Mesendoderm (in vitro differentiated cells): ENCODE measurements at regions not wholly inside any gene's neighbourhood (a gene's known extent, or its start where the extent isn't known, plus 50 kb on each side); places are given as distances from the start of the nearest gene placed in this dataset.

Experiments
- DNase-seq: peaks from one replicate; pipeline ENCODE4 v3.0.0; 2013
- H2AK5ac ChIP-seq: 2 replicates; pipeline ENCODE4 v1.6.1; 2013; ENCODE audit warnings: low read length, inconsistent platforms
- H2BK120ac ChIP-seq: 2 replicates; pipeline ENCODE4 v1.6.1; 2013; ENCODE audit warnings: low read depth, mild to moderate bottlenecking, low read length, moderate library complexity, mixed read lengths
- H2BK15ac ChIP-seq: replicated peaks from 2 replicates; pipeline ENCODE4 v1.6.1; 2013; ENCODE audit warnings: low read depth, mild to moderate bottlenecking, moderate library complexity
- H2BK5ac ChIP-seq: 2 replicates; pipeline ENCODE4 v1.6.1; 2013; ENCODE audit warnings: low read length, inconsistent platforms
- H3K18ac ChIP-seq: 2 replicates; pipeline ENCODE4 v1.6.1; 2013; ENCODE audit warnings: mild to moderate bottlenecking, low read length, mixed read lengths
- H3K23ac ChIP-seq: one replicate; pipeline ENCODE4 v1.6.1; 2013; ENCODE audit warnings: low read length
- H3K27ac ChIP-seq: 2 replicates; pipeline ENCODE4 v1.5.1; 2013; ENCODE audit warnings: low read depth, mild to moderate bottlenecking, inconsistent platforms, low read length, moderate library complexity
- H3K27me3 ChIP-seq: 2 replicates; pipeline ENCODE4 v1.6.1; 2013; ENCODE audit warnings: low read length, control low read depth, mild to moderate bottlenecking, inconsistent platforms; ENCODE audit not compliant: insufficient read depth, poor library complexity
- H3K36me3 ChIP-seq: 2 replicates; pipeline ENCODE4 v1.6.1; 2013; ENCODE audit warnings: low read length, inconsistent platforms; ENCODE audit not compliant: control insufficient read depth, insufficient read depth
- H3K4ac ChIP-seq: one replicate; pipeline ENCODE4 v1.6.1; 2013; ENCODE audit warnings: low read depth, mild to moderate bottlenecking, low read length, moderate library complexity
- H3K4me1 ChIP-seq: 2 replicates; pipeline ENCODE4 v1.6.1; 2013; ENCODE audit warnings: low read depth, low read length, inconsistent platforms; ENCODE audit not compliant: control insufficient read depth
- H3K4me2 ChIP-seq: 2 replicates; pipeline ENCODE4 v1.6.1; 2013; ENCODE audit warnings: low read length
- H3K4me3 ChIP-seq: 2 replicates; pipeline ENCODE4 v1.5.1; 2013; ENCODE audit warnings: mild to moderate bottlenecking, low read length
- H3K56ac ChIP-seq: one replicate; pipeline ENCODE4 v1.6.1; 2013; ENCODE audit warnings: low read length
- H3K79me1 ChIP-seq: 2 replicates; pipeline ENCODE4 v1.6.1; 2013; ENCODE audit warnings: low read length, inconsistent platforms
- H3K79me2 ChIP-seq: 2 replicates; pipeline ENCODE4 v1.6.1; 2013; ENCODE audit warnings: mild to moderate bottlenecking, low read length; ENCODE audit not compliant: control insufficient read depth, insufficient read depth
- H3K9ac ChIP-seq: 2 replicates; pipeline ENCODE4 v1.6.1; 2013; ENCODE audit warnings: low read length, inconsistent platforms
- H4K5ac ChIP-seq: one replicate; pipeline ENCODE4 v1.6.1; 2013; ENCODE audit warnings: low read length
- H4K8ac ChIP-seq: one replicate; pipeline ENCODE4 v1.6.1; 2013; ENCODE audit warnings: low read depth, mild to moderate bottlenecking, control low read depth, low read length, moderate library complexity
- WGBS: extraction: QIAGEN DNeasy Blood & Tissue Kit; methylation state at CpG from one replicate; pipeline ENCODE4 v1.1.7; 2013; ENCODE audit warnings: low lambda C conversion rate, missing lambda C conversion rate; ENCODE audit not compliant: insufficient coverage; ENCODE audit errors: extremely low coverage; 5-methylcytosine and 5-hydroxymethylcytosine counted together

DNA sequence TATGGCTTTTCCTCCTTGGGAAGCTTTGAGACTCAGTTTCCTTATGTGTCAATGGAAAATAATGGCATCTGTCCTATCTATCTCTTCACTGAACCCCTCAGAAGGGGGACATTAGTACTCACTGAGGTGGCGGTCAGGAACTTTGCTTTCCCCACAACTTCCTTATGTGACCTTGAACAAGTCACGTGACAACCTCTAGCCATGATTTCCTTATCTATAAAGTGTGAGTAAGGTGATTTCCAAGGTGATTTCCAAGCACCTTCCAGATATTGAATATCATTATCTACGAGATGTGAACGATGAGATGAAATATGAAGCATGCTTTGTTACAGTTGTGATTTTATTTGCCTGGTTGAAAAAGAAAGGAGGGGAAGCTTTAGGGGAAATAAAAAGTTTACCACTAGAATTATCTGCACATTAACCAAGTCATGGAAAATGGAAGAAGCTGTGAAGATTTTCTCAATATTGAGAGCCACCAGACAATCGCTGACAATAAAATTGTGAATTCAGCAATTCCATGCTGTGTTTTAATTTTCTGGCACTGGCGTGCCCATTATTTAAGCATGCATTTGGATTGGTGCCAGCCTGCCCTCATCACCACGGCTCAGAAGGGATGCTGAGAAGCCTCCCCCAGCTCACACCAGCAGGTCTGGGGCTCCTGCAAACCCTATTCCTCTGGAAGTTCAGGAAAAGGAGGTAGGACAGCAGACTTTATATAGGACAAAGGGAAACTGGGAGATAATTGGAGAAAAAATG, 255.3 kb downstream of the CD83 start:
- Histone ChIP-seq H3K18ac (no peak overlapping the region), H3K4me2 (no peak overlapping the region), H3K56ac (no peak overlapping the region), H3K23ac (no peak overlapping the region), H3K36me3 (no peaks in the 10 kb centered on the region), H2AK5ac (no peak overlapping the region), H3K4me3 (no peak overlapping the region), H2BK5ac (no peak overlapping the region), H2BK15ac (no peak overlapping the region), H3K79me2 (no peaks in the 10 kb centered on the region), H4K5ac (no peak overlapping the region), H3K4me1 (peaks cover 3% of the 10 kb centered on the region), H3K27ac (no peak overlapping the region), H3K4ac (no peak overlapping the region), H2BK120ac (no peak overlapping the region), H3K79me1 (no peaks in the 10 kb centered on the region), H3K9ac (no peak overlapping the region), H3K27me3 (no peaks in the 10 kb centered on the region), H4K8ac (no peak overlapping the region)
- no peak for DNase-seq
- WGBS = no CpG with 5 or more reads among the region's 7 CpGs

DNA sequence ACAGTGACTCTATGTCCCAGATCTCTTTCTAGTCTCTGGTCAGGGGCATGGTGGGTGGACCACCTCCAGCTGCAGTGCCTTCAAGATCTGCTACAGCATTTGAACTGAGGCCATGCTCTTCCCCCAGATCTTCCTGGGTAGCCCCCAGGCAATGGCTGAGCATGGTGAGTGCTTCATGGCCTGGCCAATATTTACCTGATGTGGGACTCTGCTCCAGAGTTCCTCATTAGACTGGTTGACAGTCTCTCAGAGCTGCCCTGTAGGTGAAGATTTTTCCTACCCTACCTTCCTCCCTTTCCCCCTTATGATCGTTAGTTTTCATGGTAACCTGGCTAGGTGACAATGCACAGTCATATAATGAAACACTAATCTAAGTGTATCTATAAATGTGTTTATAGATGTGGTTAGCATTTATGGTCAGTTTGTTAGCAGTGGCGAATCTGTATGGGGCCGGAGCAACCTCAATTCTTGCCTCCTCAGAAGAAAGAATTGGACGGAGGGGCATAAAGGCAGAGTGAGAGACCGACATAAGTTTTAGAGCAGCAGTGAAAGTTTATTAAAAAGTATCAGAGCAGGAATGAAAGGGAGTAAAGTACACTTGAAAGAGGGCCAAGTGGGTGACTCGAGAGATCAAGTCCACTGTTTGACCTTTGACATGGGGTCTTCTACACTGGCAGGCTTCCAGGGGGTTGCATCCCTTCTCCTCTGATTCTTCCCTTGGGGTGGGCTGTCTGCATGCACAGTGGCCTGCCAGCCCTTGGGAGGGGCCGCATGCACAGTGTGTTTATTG, 256.3 kb downstream of the CD83 start:
- H2AK5ac ChIP-seq = no peak overlapping the region
- no peak overlapping the region for H3K18ac ChIP-seq
- no peak overlapping the region for H3K27ac ChIP-seq
- no peak overlapping the region for H3K4ac ChIP-seq
- H4K5ac ChIP-seq = no peak overlapping the region
- H3K56ac ChIP-seq = no peak overlapping the region
- no peak overlapping the region for H3K23ac ChIP-seq
- H3K36me3 ChIP-seq = no peaks in the 10 kb centered on the region
- no peak overlapping the region for H4K8ac ChIP-seq
- H3K9ac ChIP-seq = no peak overlapping the region
- H2BK15ac ChIP-seq = no peak overlapping the region
- H3K4me1 ChIP-seq = peaks cover 3% of the 10 kb centered on the region
- no peak overlapping the region for H2BK120ac ChIP-seq
- no peaks in the 10 kb centered on the region for H3K79me2 ChIP-seq
- DNase-seq = no peak
- no peak overlapping the region for H2BK5ac ChIP-seq
- H3K4me2 ChIP-seq = no peak overlapping the region
- no peak overlapping the region for H3K4me3 ChIP-seq
- H3K27me3 ChIP-seq = no peaks in the 10 kb centered on the region
- no peaks in the 10 kb centered on the region for H3K79me1 ChIP-seq
- no CpG with 5 or more reads among the region's 7 CpGs for WGBS

DNA sequence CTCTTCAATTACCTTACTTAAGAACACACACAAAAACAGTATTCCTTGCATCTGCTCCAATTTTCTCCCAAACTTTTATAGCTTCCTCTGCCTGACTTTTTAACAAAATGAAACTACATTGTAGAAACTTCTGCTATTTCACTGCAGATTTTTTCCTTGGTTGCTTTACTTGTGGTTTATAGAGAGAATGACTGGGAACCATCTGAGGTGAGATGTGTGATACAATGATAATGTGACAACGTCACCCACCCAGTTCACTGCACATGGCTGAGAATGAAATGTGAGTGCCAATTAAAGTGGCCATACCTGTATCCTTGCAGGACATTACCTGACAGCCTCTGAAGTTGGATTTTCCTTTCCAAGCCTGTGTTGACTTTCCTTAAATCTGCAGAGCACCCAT, 258.4 kb downstream of the CD83 start:
- DNase-seq = no peak
- Histone ChIP-seq H3K27ac (no peak overlapping the region), H3K9ac (no peak overlapping the region), H3K4ac (no peak overlapping the region), H4K5ac (no peak overlapping the region), H4K8ac (no peak overlapping the region), H3K4me1 (peaks cover 9% of the 10 kb centered on the region), H3K79me2 (no peaks in the 10 kb centered on the region), H2BK15ac (no peak overlapping the region), H3K36me3 (no peaks in the 10 kb centered on the region), H2BK120ac (no peak overlapping the region), H3K79me1 (no peaks in the 10 kb centered on the region), H3K4me3 (no peak overlapping the region), H3K56ac (no peak overlapping the region), H2BK5ac (no peak overlapping the region), H3K18ac (no peak overlapping the region), H3K27me3 (no peaks in the 10 kb centered on the region), H3K4me2 (no peak overlapping the region), H3K23ac (no peak overlapping the region), H2AK5ac (no peak overlapping the region)
- WGBS = no CpG with 5 or more reads among the region's 1 CpG

- Histone ChIP-seq H2BK15ac (no peak overlapping the region), H3K4ac (no peak overlapping the region), H3K27ac (no peak overlapping the region), H4K8ac (no peak overlapping the region), H3K79me1 (no peaks in the 10 kb centered on the region), H3K4me1 (peaks cover 18% of the 10 kb centered on the region), H3K9ac (no peak overlapping the region), H2BK120ac (no peak overlapping the region), H4K5ac (no peak overlapping the region), H3K23ac (no peak overlapping the region), H3K56ac (no peak overlapping the region), H3K4me3 (no peak overlapping the region), H3K18ac (no peak overlapping the region), H3K79me2 (no peaks in the 10 kb centered on the region), H3K4me2 (no peak overlapping the region), H2AK5ac (no peak overlapping the region), H3K27me3 (no peaks in the 10 kb centered on the region), H2BK5ac (no peak overlapping the region), H3K36me3 (no peaks in the 10 kb centered on the region)
- no peak for DNase-seq
- WGBS = no CpG with 5 or more reads among the region's 3 CpGs
Observed at GRCh38 chr6:14379568-14379967, 262.0 kb downstream of the CD83 start.

DNA sequence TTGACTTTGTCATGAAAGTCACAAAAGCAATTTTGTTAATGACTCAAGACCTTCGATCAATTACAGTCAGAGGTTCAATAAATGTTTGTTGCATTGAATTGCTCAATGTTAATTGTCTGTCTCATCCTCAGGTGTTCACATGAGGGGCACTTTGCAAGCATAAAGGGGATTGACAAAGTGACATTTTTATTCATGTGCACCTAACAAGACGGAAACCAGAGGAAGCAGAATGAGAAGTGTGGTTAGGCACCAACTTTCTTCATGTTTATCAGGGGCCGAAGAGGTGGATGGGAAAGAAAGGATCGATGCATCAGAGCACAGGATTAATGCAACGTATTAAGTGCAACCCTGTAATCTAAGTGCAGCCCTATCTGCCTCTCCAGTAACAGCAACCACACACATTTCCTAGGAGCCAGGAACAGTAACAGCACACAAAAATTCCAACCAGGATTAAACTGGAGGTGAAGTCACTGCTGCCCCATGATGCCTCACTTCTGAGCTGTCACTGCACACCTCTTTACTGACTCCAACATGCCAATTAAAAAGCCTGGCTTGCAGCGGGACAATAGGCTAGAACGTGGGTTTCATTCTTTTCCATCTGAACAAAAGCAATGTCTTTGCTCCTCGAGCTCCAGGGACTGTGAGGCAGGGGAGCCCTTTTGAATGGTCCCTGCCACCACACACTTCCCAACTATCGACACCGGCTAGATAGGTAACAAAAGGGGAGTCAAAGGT, 262.7 kb downstream of the CD83 start:
- H3K4me1 ChIP-seq = peaks cover 18% of the 10 kb centered on the region
- no peak overlapping the region for H3K18ac ChIP-seq
- H3K9ac ChIP-seq = peak overlapping the region; percentile 22
- peak; percentile 59 for DNase-seq
- peak overlapping the region; percentile 69 for H3K56ac ChIP-seq
- H3K4me2 ChIP-seq = no peak overlapping the region
- H3K27me3 ChIP-seq = no peaks in the 10 kb centered on the region
- H2AK5ac ChIP-seq = no peak overlapping the region
- H4K5ac ChIP-seq = no peak overlapping the region
- no peak overlapping the region for H2BK5ac ChIP-seq
- H3K23ac ChIP-seq = peak overlapping the region; percentile 26
- H3K27ac ChIP-seq = no peak overlapping the region
- no peak overlapping the region for H3K4ac ChIP-seq
- no peaks in the 10 kb centered on the region for H3K79me2 ChIP-seq
- H2BK15ac ChIP-seq = no peak overlapping the region
- H2BK120ac ChIP-seq = no peak overlapping the region
- no peaks in the 10 kb centered on the region for H3K79me1 ChIP-seq
- no peak overlapping the region for H4K8ac ChIP-seq
- no peaks in the 10 kb centered on the region for H3K36me3 ChIP-seq
- H3K4me3 ChIP-seq = no peak overlapping the region
- no CpG with 5 or more reads among the region's 10 CpGs for WGBS
